ENCODE measurements at regions not wholly inside any gene's neighbourhood (a gene's known extent, or its start where the extent isn't known, plus 50 kb on each side); places are given as distances from the start of the nearest gene placed in this dataset.
A peak's percentile ranks its signal among the peaks of the same experiment; 100 is the strongest.

GRCh38 chr2:103288696-103289095 is 526.9 kb downstream of the TMEM182 start:
- no peak for TF ChIP-seq CTCF (conservative IDR thresholded peaks at IDR 0.05)
- no peak overlapping the region for H3K27ac Mint-ChIP-seq
- peaks cover 20% of the 10 kb centered on the region for H3K4me1 Mint-ChIP-seq (ENCODE audit: unreplicated experiment)
- no peaks in the 10 kb centered on the region for H3K9me3 Mint-ChIP-seq
- no peaks in the 10 kb centered on the region for H3K36me3 Mint-ChIP-seq
- no peak for DNase-seq (ENCODE audit: extremely low spot score, unreplicated experiment)
- H3K4me3 Mint-ChIP-seq: no peak overlapping the region
- peaks cover 33% of the 10 kb centered on the region for H3K27me3 Mint-ChIP-seq

GRCh38 chr2:103289105-103289725 is 527.4 kb downstream of the TMEM182 start:
- TF ChIP-seq CTCF (conservative IDR thresholded peaks at IDR 0.05): peak; percentile 61
- H3K27ac Mint-ChIP-seq: no peak overlapping the region
- peaks cover 31% of the 10 kb centered on the region for H3K27me3 Mint-ChIP-seq
- H3K4me3 Mint-ChIP-seq: no peak overlapping the region
- H3K9me3 Mint-ChIP-seq: no peaks in the 10 kb centered on the region
- H3K36me3 Mint-ChIP-seq: no peaks in the 10 kb centered on the region
- no peak for DNase-seq (ENCODE audit: extremely low spot score, unreplicated experiment)
- H3K4me1 Mint-ChIP-seq (ENCODE audit: unreplicated experiment): peaks cover 23% of the 10 kb centered on the region

- Mint-ChIP-seq H3K9me3 (no peaks in the 10 kb centered on the region), H3K27me3 (peaks cover 32% of the 10 kb centered on the region), H3K4me1 (ENCODE audit: unreplicated experiment) (peaks cover 31% of the 10 kb centered on the region), H3K36me3 (no peaks in the 10 kb centered on the region), H3K27ac (no peak overlapping the region), H3K4me3 (no peak overlapping the region)
- no peak for TF ChIP-seq CTCF (conservative IDR thresholded peaks at IDR 0.05)
- no peak for DNase-seq (ENCODE audit: extremely low spot score, unreplicated experiment)
Observed at GRCh38 chr2:103292573-103292972, 530.7 kb downstream of the TMEM182 start.

- no peak overlapping the region for H3K27ac Mint-ChIP-seq
- TF ChIP-seq CTCF (conservative IDR thresholded peaks at IDR 0.05): no peak
- H3K4me1 Mint-ChIP-seq (ENCODE audit: unreplicated experiment): peaks cover 31% of the 10 kb centered on the region
- peaks cover 32% of the 10 kb centered on the region for H3K27me3 Mint-ChIP-seq
- DNase-seq (ENCODE audit: extremely low spot score, unreplicated experiment): no peak
- H3K9me3 Mint-ChIP-seq: no peaks in the 10 kb centered on the region
- peak overlapping the region; percentile 57 for H3K4me3 Mint-ChIP-seq
- H3K36me3 Mint-ChIP-seq: no peaks in the 10 kb centered on the region
Observed at GRCh38 chr2:103293067-103293741, 531.4 kb downstream of the TMEM182 start.

GRCh38 chr2:103293742-103294077 is 531.9 kb downstream of the TMEM182 start:
- Mint-ChIP-seq H3K4me1 (ENCODE audit: unreplicated experiment) (peaks cover 31% of the 10 kb centered on the region), H3K36me3 (no peaks in the 10 kb centered on the region), H3K27me3 (peaks cover 29% of the 10 kb centered on the region), H3K9me3 (no peaks in the 10 kb centered on the region), H3K27ac (no peak overlapping the region), H3K4me3 (peak overlapping the region; percentile 57)
- TF ChIP-seq CTCF (conservative IDR thresholded peaks at IDR 0.05): no peak
- DNase-seq (ENCODE audit: extremely low spot score, unreplicated experiment): no peak

All from type B pancreatic cell (in vitro differentiated cells).